Fibroblast of skin of back (primary cell): ENCODE measurements at regions not wholly inside any gene's neighbourhood (a gene's known extent, or its start where the extent isn't known, plus 50 kb on each side); places are given as distances from the start of the nearest gene placed in this dataset.
"Not testable (repeated sequence)": the region's sequence is repeated elsewhere in the genome, so short reads cannot be mapped to it uniquely, and the experiment has no call there.

Experiments used
- DNase-seq: peaks from one replicate; pipeline ENCODE4 v3.0.0-alpha.2; 2013

GRCh38 chr3:80709597-80710322, 942.0 kb upstream of the ROBO1 start:
- DNase-seq, result not testable (repeated sequence)

- no peak for DNase-seq
These were observed 937.5 kb upstream of the ROBO1 start for GRCh38 chr3:80705290-80705689.

GRCh38 chr3:80701349-80701748, 933.6 kb upstream of the ROBO1 start:
- DNase-seq, result no peak

GRCh38 chr3:80697291-80697690, 929.5 kb upstream of the ROBO1 start:
- DNase-seq, result no peak

- no peak for DNase-seq
These were observed 928.5 kb upstream of the ROBO1 start for GRCh38 chr3:80696280-80696679.

- peak; percentile 25 for DNase-seq
These were observed 921.0 kb upstream of the ROBO1 start for GRCh38 chr3:80688814-80689213.

- no peak for DNase-seq
These were observed 915.2 kb upstream of the ROBO1 start for GRCh38 chr3:80682951-80683350.

- no peak for DNase-seq
These were observed 914.4 kb upstream of the ROBO1 start for GRCh38 chr3:80682235-80682634.

- DNase-seq, result peak; percentile 58
These were observed 910.0 kb upstream of the ROBO1 start for GRCh38 chr3:80677796-80678195.

- no peak for DNase-seq
These were observed 909.1 kb upstream of the ROBO1 start for GRCh38 chr3:80676866-80677265.

GRCh38 chr3:80676261-80676660, 908.5 kb upstream of the ROBO1 start:
- no peak for DNase-seq

- DNase-seq, result no peak
These were observed 908.0 kb upstream of the ROBO1 start for GRCh38 chr3:80675790-80676189.

- DNase-seq, result no peak
These were observed 900.9 kb upstream of the ROBO1 start for GRCh38 chr3:80668600-80669294.

GRCh38 chr3:80668100-80668499, 900.3 kb upstream of the ROBO1 start:
- DNase-seq, result no peak

GRCh38 chr3:80663426-80663825, 895.6 kb upstream of the ROBO1 start:
- DNase-seq, result no peak

GRCh38 chr3:80655216-80655615, 887.4 kb upstream of the ROBO1 start:
- DNase-seq, result no peak

GRCh38 chr3:80649170-80649569, 881.4 kb upstream of the ROBO1 start:
- DNase-seq, result no peak

GRCh38 chr3:80643421-80643820, 875.6 kb upstream of the ROBO1 start:
- DNase-seq, result no peak

GRCh38 chr3:80618295-80619256, 850.8 kb upstream of the ROBO1 start:
- DNase-seq, result no peak

GRCh38 chr3:80612366-80612765, 844.6 kb upstream of the ROBO1 start:
- no peak for DNase-seq

GRCh38 chr3:80608072-80608471, 840.3 kb upstream of the ROBO1 start:
- not testable (repeated sequence) for DNase-seq

- DNase-seq, result no peak
These were observed 838.3 kb upstream of the ROBO1 start for GRCh38 chr3:80606073-80606472.

GRCh38 chr3:80601479-80601878, 833.7 kb upstream of the ROBO1 start:
- DNase-seq, result no peak
